Stomach (tissue), 8 donors: ENCODE measurements at regions not wholly inside any gene's neighbourhood (a gene's known extent, or its start where the extent isn't known, plus 50 kb on each side); places are given as distances from the start of the nearest gene placed in this dataset.

Experiments used
- DNase-seq, 2 donors: peaks; one replicate each; pipeline versions ENCODE4 v3.0.0 to v3.0.0-alpha.2; 2013 to 2019
- H3K27ac ChIP-seq, 5 donors: fragments of 200-600 bp in 4 of 5; sonication (generic) in 4 of 5; one replicate each; pipeline ENCODE4 v1.5.1; 2013 to 2019; ENCODE audit warnings: mild to moderate bottlenecking in 1 of 5, moderate library complexity in 1 of 5
- H3K27me3 ChIP-seq, 3 donors: fragments of 200-600 bp; sonication (generic); one replicate each; pipeline ENCODE4 v1.5.1; 2017 to 2019; ENCODE audit warnings: mixed run types in 1 of 3
- H3K36me3 ChIP-seq, 4 donors: fragments of 200-600 bp; sonication (generic); 1 replicate in 3 of 4; 2 replicates in 1 of 4; pipeline ENCODE4 v1.5.1; 2016 to 2019
- H3K4me1 ChIP-seq, 4 donors: fragments of 200-600 bp; sonication (generic); one replicate each; pipeline ENCODE4 v1.5.1; 2016 to 2019
- H3K4me3 ChIP-seq, 4 donors: fragments of 200-600 bp; sonication (generic) in 3 of 4; one replicate each; pipeline ENCODE4 v1.5.1; 2016 to 2019; ENCODE audit warnings: mild to moderate bottlenecking in 1 of 4
- H3K9me3 ChIP-seq, 4 donors: fragments of 200-600 bp; sonication (generic); one replicate each; pipeline ENCODE4 v1.5.1; 2016 to 2019
- CTCF ChIP-seq, 7 experiments: fragments of 450-650 bp in 4 of 7; fragments of 200-600 bp in 3 of 7; sonication (generic) in 3 of 7; IDR thresholded peaks; one replicate each; pipeline ENCODE4 v1.5.1; 2016 to 2019; ENCODE audit warnings: antibody characterized with exemption in 7 of 7, control low read depth in 2 of 7, mild to moderate bottlenecking in 1 of 7
- EP300 ChIP-seq: sonication (generic); formaldehyde crosslinking; IDR thresholded peaks from one replicate; pipeline ENCODE4 v1.6.1; 2017; ENCODE audit warnings: antibody characterized with exemption
- POLR2A ChIP-seq, 4 donors: fragments of 450-650 bp; IDR thresholded peaks; one replicate each; pipeline ENCODE4 v1.6.1; 2016; ENCODE audit warnings: antibody characterized with exemption in 4 of 4, control low read depth in 2 of 4, mild to moderate bottlenecking in 1 of 4, moderate library complexity in 1 of 4
- POLR2AphosphoS5 ChIP-seq, 3 donors: sonication (generic); formaldehyde crosslinking; IDR thresholded peaks; one replicate each; pipeline ENCODE4 v1.6.1; 2016; ENCODE audit warnings: antibody characterized with exemption in 3 of 3
- WGBS, 5 donors: extraction: QIAGEN DNeasy Blood & Tissue Kit in 3 of 5; methylation state at CpG; one replicate each; pipeline versions ENCODE4 v1.1.5 to v1.1.7; 2013 to 2018; 5-methylcytosine and 5-hydroxymethylcytosine counted together
- intact Hi-C: fragments of 100-400 bp; cut with DNase I; formaldehyde crosslinking; loops from one replicate; pipeline ENCODE4 v1.15.1; 2023; ENCODE audit warnings: low total_unique reads
- donor health status: healthy with polysubstance abuse.
- donor health status: Bipolar disorder and iron deficiency.
- donor health status: healthy.

- Histone ChIP-seq H3K9me3 (peaks cover 0 to 19% (median 12%) of the 10 kb centered on the region in 4 donors), H3K27ac (no peak overlapping the region), H3K36me3 (no peaks in the 10 kb centered on the region), H3K4me3 (no peak overlapping the region), H3K27me3 (no peaks in the 10 kb centered on the region), H3K4me1 (no peaks in the 10 kb centered on the region)
- intact Hi-C loops = no loop called here
- no peak for DNase-seq
- WGBS, 5 donors = 78 to 86% (median 83%) methylated on average over 4 of the region's 4 CpGs
- TF ChIP-seq POLR2A (IDR thresholded peaks at IDR 0.05) (no peak), POLR2AphosphoS5 (IDR thresholded peaks at IDR 0.05) (no peak), CTCF (IDR thresholded peaks at IDR 0.05) (no peak), EP300 (no peak)
Observed at GRCh38 chr5:165527577-165527976, 2022.2 kb downstream of the MAT2B start.

DNA sequence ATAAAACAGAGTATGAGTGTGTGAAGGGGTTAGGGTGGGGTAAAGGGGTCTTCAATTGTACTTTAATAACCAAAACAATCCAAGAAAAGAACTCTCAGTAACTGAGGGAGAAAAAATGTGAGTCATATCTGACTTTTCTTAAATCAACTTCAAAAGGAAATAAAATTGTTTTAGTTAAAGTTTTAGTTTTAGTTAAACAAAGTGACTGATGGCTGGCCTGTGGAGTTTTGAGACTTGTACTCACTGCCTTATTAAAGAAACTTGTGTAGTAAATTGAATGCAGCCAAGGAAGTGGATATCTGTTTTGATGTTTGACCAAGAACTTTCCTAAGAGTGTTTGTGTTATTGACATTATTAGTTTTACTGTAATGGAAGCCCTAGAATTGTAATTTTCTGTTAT lies 2032.6 kb downstream of the MAT2B start:
- H3K9me3 ChIP-seq = no peaks in the 10 kb centered on the region
- DNase-seq = no peak
- TF ChIP-seq EP300 (no peak), POLR2A (IDR thresholded peaks at IDR 0.05) (no peak), POLR2AphosphoS5 (IDR thresholded peaks at IDR 0.05) (no peak), CTCF (IDR thresholded peaks at IDR 0.05) (no peak)

DNA sequence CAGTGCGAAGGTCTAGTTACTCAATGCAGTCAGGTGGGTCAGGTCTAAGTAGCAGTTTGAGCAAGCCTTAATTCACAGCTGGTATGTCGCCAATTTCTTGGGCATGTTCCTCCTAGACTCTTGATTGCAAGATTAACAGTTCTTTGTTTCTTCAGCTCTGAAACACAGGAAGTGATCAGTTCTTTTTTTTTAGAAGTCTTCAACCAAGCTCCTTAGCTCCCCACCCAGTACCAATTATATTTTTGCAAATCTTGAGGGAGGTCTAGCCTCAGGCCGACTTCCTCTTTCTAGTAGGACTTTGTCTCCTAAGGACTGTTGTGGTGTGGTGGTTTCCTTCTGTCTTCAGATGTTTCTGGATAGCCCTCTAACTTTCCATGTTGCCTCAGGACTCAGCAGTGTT lies 2054.2 kb downstream of the MAT2B start:
- Histone ChIP-seq H3K9me3 (no peaks in the 10 kb centered on the region), H3K36me3 (no peaks in the 10 kb centered on the region), H3K27ac (no peak overlapping the region), H3K4me3 (no peak overlapping the region), H3K27me3 (no peaks in the 10 kb centered on the region), H3K4me1 (no peaks in the 10 kb centered on the region)
- no peak for DNase-seq
- 75 to 88% (median 79%) methylated on average over 3 of the region's 3 CpGs for WGBS, 5 donors
- TF ChIP-seq EP300 (no peak), CTCF (IDR thresholded peaks at IDR 0.05) (no peak), POLR2AphosphoS5 (IDR thresholded peaks at IDR 0.05) (no peak), POLR2A (IDR thresholded peaks at IDR 0.05) (no peak)
- intact Hi-C loops = no loop called here

More for the DNA sequence above, 2032.6 kb downstream of the MAT2B start:
- intact Hi-C loops = no loop called here
- no peak overlapping the region for H3K4me3 ChIP-seq
- no peaks in the 10 kb centered on the region for H3K27me3 ChIP-seq
- no peak overlapping the region for H3K27ac ChIP-seq
- H3K36me3 ChIP-seq = no peaks in the 10 kb centered on the region
- H3K4me1 ChIP-seq = peaks cover 0 to 6% (median 0%) of the 10 kb centered on the region in 4 donors

DNA sequence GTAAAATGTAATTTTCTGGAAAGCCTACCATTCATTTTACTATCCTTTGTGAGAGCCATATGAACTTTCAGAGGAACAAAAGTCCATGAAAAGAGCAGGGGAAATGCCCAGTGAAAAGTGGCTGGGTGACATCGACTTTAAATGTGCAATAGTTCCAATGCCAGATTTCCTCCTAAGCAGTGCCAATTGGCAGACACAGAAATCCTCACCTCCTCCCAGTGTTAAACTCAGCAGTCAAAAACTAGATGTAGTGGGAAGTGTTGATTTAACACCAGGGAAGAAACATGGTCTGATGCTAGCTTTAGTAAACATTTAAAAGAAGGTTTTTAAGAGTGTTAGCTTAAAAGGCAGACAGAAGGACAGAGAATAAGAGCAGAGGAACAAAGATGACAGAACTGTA lies 2055.2 kb downstream of the MAT2B start:
- no peaks in the 10 kb centered on the region for H3K4me1 ChIP-seq
- no peak overlapping the region for H3K27ac ChIP-seq
- no peak for DNase-seq
- intact Hi-C loops = no loop called here
- no peaks in the 10 kb centered on the region for H3K9me3 ChIP-seq
- no peaks in the 10 kb centered on the region for H3K36me3 ChIP-seq
- WGBS, 5 donors = 54 to 76% (median 63%) methylated on average over 1 of the region's 1 CpG
- TF ChIP-seq POLR2A (IDR thresholded peaks at IDR 0.05) (no peak), EP300 (no peak)
- no peaks in the 10 kb centered on the region for H3K27me3 ChIP-seq
- H3K4me3 ChIP-seq = no peak overlapping the region

GRCh38 chr5:165565911-165566310 lies 2060.5 kb downstream of the MAT2B start:
- H3K4me3 ChIP-seq = no peak overlapping the region
- H3K4me1 ChIP-seq = no peaks in the 10 kb centered on the region
- no peaks in the 10 kb centered on the region for H3K36me3 ChIP-seq
- WGBS, 5 donors = 41 to 57% (median 46%) methylated on average over 4 of the region's 4 CpGs
- H3K27ac ChIP-seq = no peak overlapping the region
- DNase-seq = no peak
- no peaks in the 10 kb centered on the region for H3K9me3 ChIP-seq
- TF ChIP-seq POLR2A (IDR thresholded peaks at IDR 0.05) (no peak), POLR2AphosphoS5 (IDR thresholded peaks at IDR 0.05) (no peak), EP300 (no peak), CTCF (IDR thresholded peaks at IDR 0.05) (no peak)
- intact Hi-C loops = no loop called here
- no peaks in the 10 kb centered on the region for H3K27me3 ChIP-seq
